Adrenal gland (tissue), 9 donors: ENCODE measurements at regions not wholly inside any gene's neighbourhood (a gene's known extent, or its start where the extent isn't known, plus 50 kb on each side); places are given as distances from the start of the nearest gene placed in this dataset.

Experiments used
- DNase-seq, 7 donors: peaks; one replicate each; pipeline ENCODE4 v3.0.0-alpha.2; 2019 to 2020
- H3K27ac ChIP-seq, 5 donors: fragments of 200-600 bp; sonication (generic) in 4 of 5; 1 replicate in 3 of 5; 2 replicates in 2 of 5; pipeline versions ENCODE4 v1.5.1 to v1.8.0; 2016 to 2020; ENCODE audit warnings: mild to moderate bottlenecking in 1 of 5
- H3K27me3 ChIP-seq: fragments of 200-600 bp; 2 replicates; pipeline ENCODE4 v1.8.0; 2021
- H3K36me3 ChIP-seq, 2 donors: fragments of 200-600 bp; replicated peaks in 1 of 2; 1 replicate in 1 of 2; 2 replicates in 1 of 2; pipeline versions ENCODE4 v1.5.1 to v1.8.0; 2018 to 2022
- H3K4me1 ChIP-seq, 2 donors: fragments of 200-600 bp; replicated peaks in 1 of 2; 1 replicate in 1 of 2; 2 replicates in 1 of 2; pipeline versions ENCODE4 v1.5.1 to v1.8.0; 2018 to 2021
- H3K4me3 ChIP-seq, 4 donors: fragments of 200-600 bp; sonication (generic) in 3 of 4; one replicate each; pipeline ENCODE4 v1.5.1; 2016 to 2018
- H3K9me3 ChIP-seq, 3 donors: fragments of 200-600 bp; sonication (generic) in 1 of 3; replicated peaks in 1 of 3; 1 replicate in 2 of 3; 2 replicates in 1 of 3; pipeline versions ENCODE4 v1.5.1 to v1.8.0; 2016 to 2021
- POLR2A ChIP-seq, 2 donors: fragments of 450-650 bp; IDR thresholded peaks; one replicate each; pipeline ENCODE4 v1.6.1; 2017; ENCODE audit warnings: antibody characterized with exemption in 2 of 2, mild to moderate bottlenecking in 2 of 2, moderate library complexity in 1 of 2
- WGBS, 4 donors: extraction: QIAGEN DNeasy Blood & Tissue Kit in 2 of 4; methylation state at CpG; one replicate each; pipeline versions ENCODE4 v1.1.5 to v1.1.7; 2013 to 2017; 5-methylcytosine and 5-hydroxymethylcytosine counted together
- intact Hi-C, 2 donors: fragments of 100-400 bp; cut with DNase I; formaldehyde crosslinking; loops; one replicate each; pipeline versions ENCODE4 v1.14.1 to v1.15.0; 2022 to 2023
- TF ChIP-seq, protein P1 (sequence below), 6 experiments: fragments of 450-650 bp in 4 of 6; fragments of 200-600 bp in 2 of 6; sonication (generic) in 1 of 6; IDR thresholded peaks; 1 replicate in 5 of 6; 2 replicates in 1 of 6; pipeline versions ENCODE4 v1.5.1 to v1.8.0; 2016 to 2021; ENCODE audit warnings: antibody characterized with exemption in 6 of 6, mild to moderate bottlenecking in 2 of 6, moderate library complexity in 1 of 6
- donor health status: healthy with polysubstance abuse.
- donor health status: Bipolar disorder and iron deficiency.
- donor health status: DM: yes; HTN: yes; CAD: no.
- donor health status: DM: no; HTN: no; CAD: no.
- donor health status: DM: no; HTN: no; CAD: no.

GRCh38 chr7:20980668-20981264, 194.1 kb upstream of the SP8 start:
- no peak for DNase-seq
- TF ChIP-seq, protein P1, sequence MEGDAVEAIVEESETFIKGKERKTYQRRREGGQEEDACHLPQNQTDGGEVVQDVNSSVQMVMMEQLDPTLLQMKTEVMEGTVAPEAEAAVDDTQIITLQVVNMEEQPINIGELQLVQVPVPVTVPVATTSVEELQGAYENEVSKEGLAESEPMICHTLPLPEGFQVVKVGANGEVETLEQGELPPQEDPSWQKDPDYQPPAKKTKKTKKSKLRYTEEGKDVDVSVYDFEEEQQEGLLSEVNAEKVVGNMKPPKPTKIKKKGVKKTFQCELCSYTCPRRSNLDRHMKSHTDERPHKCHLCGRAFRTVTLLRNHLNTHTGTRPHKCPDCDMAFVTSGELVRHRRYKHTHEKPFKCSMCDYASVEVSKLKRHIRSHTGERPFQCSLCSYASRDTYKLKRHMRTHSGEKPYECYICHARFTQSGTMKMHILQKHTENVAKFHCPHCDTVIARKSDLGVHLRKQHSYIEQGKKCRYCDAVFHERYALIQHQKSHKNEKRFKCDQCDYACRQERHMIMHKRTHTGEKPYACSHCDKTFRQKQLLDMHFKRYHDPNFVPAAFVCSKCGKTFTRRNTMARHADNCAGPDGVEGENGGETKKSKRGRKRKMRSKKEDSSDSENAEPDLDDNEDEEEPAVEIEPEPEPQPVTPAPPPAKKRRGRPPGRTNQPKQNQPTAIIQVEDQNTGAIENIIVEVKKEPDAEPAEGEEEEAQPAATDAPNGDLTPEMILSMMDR (IDR thresholded peaks at IDR 0.05), result no peak
- no peak for TF ChIP-seq POLR2A (IDR thresholded peaks at IDR 0.05)
- no peak overlapping the region for H3K27ac ChIP-seq
- H3K4me3 ChIP-seq, result no peak overlapping the region
- 29 to 33% (median 31%) methylated on average over 7 of the region's 7 CpGs for WGBS, 4 donors
- no peaks in the 10 kb centered on the region for H3K4me1 ChIP-seq
- intact Hi-C loops, result no loop called here
- H3K9me3 ChIP-seq, result no peaks in the 10 kb centered on the region
- no peaks in the 10 kb centered on the region for H3K36me3 ChIP-seq
- no peaks in the 10 kb centered on the region for H3K27me3 ChIP-seq

DNA sequence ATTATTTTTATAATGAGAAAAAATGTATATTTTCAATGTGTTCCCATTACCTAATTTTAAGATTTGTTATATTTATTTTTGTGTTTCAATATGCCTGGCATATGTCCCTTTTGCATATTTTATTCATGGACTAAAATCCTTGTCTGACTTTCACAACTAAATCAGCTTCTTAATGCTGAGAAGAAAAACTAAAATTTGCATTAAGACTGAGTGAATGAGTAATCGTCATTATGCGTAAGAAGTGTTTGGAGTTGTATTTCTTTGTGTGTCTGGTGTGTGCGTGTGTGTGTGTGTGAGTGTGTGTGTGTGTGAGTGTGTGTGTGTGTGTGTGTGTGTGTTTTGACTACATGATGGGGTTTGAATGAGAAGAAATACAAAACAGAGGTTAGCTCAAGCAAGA, 201.7 kb upstream of the SP8 start:
- H3K4me1 ChIP-seq, result no peaks in the 10 kb centered on the region
- no peaks in the 10 kb centered on the region for H3K27me3 ChIP-seq
- H3K27ac ChIP-seq, result no peak overlapping the region
- H3K36me3 ChIP-seq, result no peaks in the 10 kb centered on the region
- H3K9me3 ChIP-seq, result no peaks in the 10 kb centered on the region
- intact Hi-C loops, result no loop called here
- DNase-seq, result no peak
- no peak overlapping the region for H3K4me3 ChIP-seq
- 75 to 83% (median 79%) methylated on average over 3 of the region's 3 CpGs for WGBS, 4 donors
- TF ChIP-seq, protein P1 (IDR thresholded peaks at IDR 0.05), result no peak
- TF ChIP-seq POLR2A (IDR thresholded peaks at IDR 0.05), result no peak

DNA sequence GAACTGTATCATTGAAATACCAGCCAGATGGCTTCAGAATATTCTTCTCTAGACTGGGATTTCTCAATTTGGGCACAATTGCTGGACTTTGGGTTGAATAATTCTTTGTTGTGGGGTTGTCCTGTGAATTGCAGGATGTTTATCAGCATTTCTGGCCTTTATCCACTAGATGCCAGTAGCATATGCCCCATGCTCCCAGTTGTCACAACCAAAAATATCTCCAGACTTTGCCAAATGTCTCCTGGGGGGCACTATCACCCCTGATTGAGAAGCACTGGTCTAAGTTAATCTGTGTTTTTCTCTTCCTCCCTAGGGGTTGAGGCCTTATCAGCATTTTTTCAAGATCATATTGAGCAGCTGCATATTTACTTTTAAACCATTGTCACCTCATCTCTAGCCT, 204.9 kb upstream of the SP8 start:
- Histone ChIP-seq H3K27ac (no peak overlapping the region), H3K4me3 (no peak overlapping the region), H3K27me3 (no peaks in the 10 kb centered on the region), H3K9me3 (no peaks in the 10 kb centered on the region), H3K4me1 (no peaks in the 10 kb centered on the region), H3K36me3 (no peaks in the 10 kb centered on the region)
- intact Hi-C loops, result no loop called here
- DNase-seq, result no peak
- TF ChIP-seq POLR2A (IDR thresholded peaks at IDR 0.05), result no peak
- TF ChIP-seq, protein P1 (IDR thresholded peaks at IDR 0.05), result no peak

GRCh38 chr7:20993693-20994092, 207.0 kb upstream of the SP8 start:
- intact Hi-C loops, result no loop called here
- no peak for TF ChIP-seq POLR2A (IDR thresholded peaks at IDR 0.05)
- TF ChIP-seq, protein P1 (IDR thresholded peaks at IDR 0.05), result no peak
- 36 to 80% (median 70%) methylated on average over 1 of the region's 1 CpG for WGBS, 4 donors

More at GRCh38 chr7:20993693-20994092, 207.0 kb upstream of the SP8 start:
- H3K27ac ChIP-seq, result no peak overlapping the region
- H3K4me1 ChIP-seq, result no peaks in the 10 kb centered on the region
- H3K9me3 ChIP-seq, result no peaks in the 10 kb centered on the region
- no peak overlapping the region for H3K4me3 ChIP-seq
- no peaks in the 10 kb centered on the region for H3K27me3 ChIP-seq
- no peaks in the 10 kb centered on the region for H3K36me3 ChIP-seq
- DNase-seq, result no peak
